ENCODE measurements at regions not wholly inside any gene's neighbourhood (a gene's known extent, or its start where the extent isn't known, plus 50 kb on each side); places are given as distances from the start of the nearest gene placed in this dataset.

DNA sequence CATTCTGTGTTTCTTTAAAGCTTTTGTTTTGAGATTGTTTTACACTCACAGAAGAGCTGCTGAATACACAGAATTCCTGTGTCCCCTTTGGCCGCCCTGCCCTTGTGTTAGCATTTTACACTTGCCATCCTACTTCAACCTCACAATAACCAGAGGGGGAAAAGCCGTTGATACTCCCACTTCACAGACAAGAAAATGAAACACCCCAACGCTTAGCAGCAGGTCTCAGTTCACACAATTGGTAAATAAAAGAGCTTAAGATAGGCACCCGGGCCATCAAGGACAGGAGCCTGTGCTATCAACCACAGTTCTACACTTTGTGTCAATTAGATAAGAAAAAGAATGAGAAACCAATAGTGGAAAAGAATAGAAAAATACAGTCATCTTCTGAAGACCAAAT is 178.0 kb downstream of the SYK start:
- no peaks in the 10 kb centered on the region for H3K36me3 Mint-ChIP-seq (ENCODE audit: insufficient read depth, unreplicated experiment)
- H3K27ac Mint-ChIP-seq (ENCODE audit: unreplicated experiment): no peak overlapping the region
- BruUV-seq (replicated peaks): no TSS peak
- no peak for DNase-seq
- no peak for TF ChIP-seq CTCF (IDR thresholded peaks at IDR 0.05; ENCODE audit: unreplicated experiment)
- no peaks in the 10 kb centered on the region for H3K9me3 Mint-ChIP-seq (ENCODE audit: low read depth, unreplicated experiment)
- intact Hi-C loops (cut with micrococcal nuclease; ENCODE audit: unreplicated experiment): no loop called here
- peaks cover 8% of the 10 kb centered on the region for H3K27me3 Mint-ChIP-seq (ENCODE audit: unreplicated experiment)
- H3K4me1 Mint-ChIP-seq (ENCODE audit: low read depth, unreplicated experiment): peaks cover 9% of the 10 kb centered on the region
- CTCF ChIA-PET: no interaction called here
- H3K4me3 Mint-ChIP-seq (ENCODE audit: low read depth, unreplicated experiment): no peak overlapping the region

- Mint-ChIP-seq H3K27me3 (ENCODE audit: unreplicated experiment) (no peaks in the 10 kb centered on the region), H3K4me1 (ENCODE audit: low read depth, unreplicated experiment) (peaks cover 18% of the 10 kb centered on the region), H3K9me3 (ENCODE audit: low read depth, unreplicated experiment) (no peaks in the 10 kb centered on the region), H3K4me3 (ENCODE audit: low read depth, unreplicated experiment) (no peak overlapping the region), H3K27ac (ENCODE audit: unreplicated experiment) (no peak overlapping the region), H3K36me3 (ENCODE audit: insufficient read depth, unreplicated experiment) (no peaks in the 10 kb centered on the region)
- CTCF ChIA-PET: no interaction called here
- intact Hi-C loops (cut with micrococcal nuclease; ENCODE audit: unreplicated experiment): no loop called here
- no peak for DNase-seq
- TF ChIP-seq CTCF (IDR thresholded peaks at IDR 0.05; ENCODE audit: unreplicated experiment): no peak
- BruUV-seq (replicated peaks): no TSS peak
Measured at GRCh38 chr9:90981726-90982125, 180.1 kb downstream of the SYK start.

GRCh38 chr9:90983394-90983793 is 181.8 kb downstream of the SYK start:
- no peak for TF ChIP-seq CTCF (IDR thresholded peaks at IDR 0.05; ENCODE audit: unreplicated experiment)
- no peak overlapping the region for H3K4me3 Mint-ChIP-seq (ENCODE audit: low read depth, unreplicated experiment)
- peaks cover 18% of the 10 kb centered on the region for H3K4me1 Mint-ChIP-seq (ENCODE audit: low read depth, unreplicated experiment)

GRCh38 chr9:90985631-90986030 is 184.0 kb downstream of the SYK start:
- intact Hi-C loops (cut with micrococcal nuclease; ENCODE audit: unreplicated experiment): loop anchor here (2.0 kb wide), 1 partner anchor 441 kb away; no protein-coding TSS in a partner anchor
- TF ChIP-seq CTCF (IDR thresholded peaks at IDR 0.05; ENCODE audit: unreplicated experiment): no peak
- no peaks in the 10 kb centered on the region for H3K36me3 Mint-ChIP-seq (ENCODE audit: insufficient read depth, unreplicated experiment)
- H3K4me3 Mint-ChIP-seq (ENCODE audit: low read depth, unreplicated experiment): no peak overlapping the region
- CTCF ChIA-PET: interaction anchor here (0.6 to 1.1 kb wide), 8 partner anchors 95 to 742 kb away, joined by 3 to 8 read pairs (median 4); no protein-coding TSS in a partner anchor
- no peaks in the 10 kb centered on the region for H3K27me3 Mint-ChIP-seq (ENCODE audit: unreplicated experiment)
- no peak overlapping the region for H3K27ac Mint-ChIP-seq (ENCODE audit: unreplicated experiment)
- no TSS peak for BruUV-seq (replicated peaks)
- H3K9me3 Mint-ChIP-seq (ENCODE audit: low read depth, unreplicated experiment): peaks cover under 1% of the 10 kb centered on the region
- peaks cover 10% of the 10 kb centered on the region for H3K4me1 Mint-ChIP-seq (ENCODE audit: low read depth, unreplicated experiment)
- DNase-seq: no peak

More at GRCh38 chr9:90983394-90983793, 181.8 kb downstream of the SYK start:
- CTCF ChIA-PET: no interaction called here
- intact Hi-C loops (cut with micrococcal nuclease; ENCODE audit: unreplicated experiment): no loop called here
- BruUV-seq (replicated peaks): no TSS peak
- H3K27ac Mint-ChIP-seq (ENCODE audit: unreplicated experiment): no peak overlapping the region
- no peaks in the 10 kb centered on the region for H3K27me3 Mint-ChIP-seq (ENCODE audit: unreplicated experiment)
- no peaks in the 10 kb centered on the region for H3K36me3 Mint-ChIP-seq (ENCODE audit: insufficient read depth, unreplicated experiment)
- DNase-seq: no peak
- H3K9me3 Mint-ChIP-seq (ENCODE audit: low read depth, unreplicated experiment): no peaks in the 10 kb centered on the region

Data from Calu3 (cell line).